ENCODE measurements at regions not wholly inside any gene's neighbourhood (a gene's known extent, or its start where the extent isn't known, plus 50 kb on each side); places are given as distances from the start of the nearest gene placed in this dataset.

DNA sequence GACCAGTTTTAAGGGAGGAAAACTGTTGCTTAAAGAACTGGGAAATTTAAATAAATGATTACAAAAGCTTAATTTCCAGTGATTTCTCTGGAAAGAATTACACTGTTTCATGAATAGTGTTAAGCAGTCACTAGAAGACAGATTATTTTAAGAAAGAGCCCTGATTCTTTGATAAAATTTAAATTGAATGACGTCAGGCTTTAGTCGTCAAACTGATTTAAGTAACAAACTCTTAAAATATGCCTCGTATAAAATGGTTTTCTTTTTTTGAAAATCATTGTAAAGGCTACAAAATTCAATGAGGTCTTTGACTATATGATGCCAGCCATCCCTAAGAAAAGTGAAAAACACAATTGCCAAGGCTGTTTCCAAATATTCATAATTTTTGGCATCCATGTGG is 465.0 kb downstream of the NR4A2 start:
- TF ChIP-seq, protein P1, sequence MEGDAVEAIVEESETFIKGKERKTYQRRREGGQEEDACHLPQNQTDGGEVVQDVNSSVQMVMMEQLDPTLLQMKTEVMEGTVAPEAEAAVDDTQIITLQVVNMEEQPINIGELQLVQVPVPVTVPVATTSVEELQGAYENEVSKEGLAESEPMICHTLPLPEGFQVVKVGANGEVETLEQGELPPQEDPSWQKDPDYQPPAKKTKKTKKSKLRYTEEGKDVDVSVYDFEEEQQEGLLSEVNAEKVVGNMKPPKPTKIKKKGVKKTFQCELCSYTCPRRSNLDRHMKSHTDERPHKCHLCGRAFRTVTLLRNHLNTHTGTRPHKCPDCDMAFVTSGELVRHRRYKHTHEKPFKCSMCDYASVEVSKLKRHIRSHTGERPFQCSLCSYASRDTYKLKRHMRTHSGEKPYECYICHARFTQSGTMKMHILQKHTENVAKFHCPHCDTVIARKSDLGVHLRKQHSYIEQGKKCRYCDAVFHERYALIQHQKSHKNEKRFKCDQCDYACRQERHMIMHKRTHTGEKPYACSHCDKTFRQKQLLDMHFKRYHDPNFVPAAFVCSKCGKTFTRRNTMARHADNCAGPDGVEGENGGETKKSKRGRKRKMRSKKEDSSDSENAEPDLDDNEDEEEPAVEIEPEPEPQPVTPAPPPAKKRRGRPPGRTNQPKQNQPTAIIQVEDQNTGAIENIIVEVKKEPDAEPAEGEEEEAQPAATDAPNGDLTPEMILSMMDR (IDR thresholded peaks at IDR 0.05), result no peak
- no peak for TF ChIP-seq POLR2A (IDR thresholded peaks at IDR 0.05)

Data from testis (tissue), 2 donors.